ENCODE measurements at regions not wholly inside any gene's neighbourhood (a gene's known extent, or its start where the extent isn't known, plus 50 kb on each side); places are given as distances from the start of the nearest gene placed in this dataset.

DNA sequence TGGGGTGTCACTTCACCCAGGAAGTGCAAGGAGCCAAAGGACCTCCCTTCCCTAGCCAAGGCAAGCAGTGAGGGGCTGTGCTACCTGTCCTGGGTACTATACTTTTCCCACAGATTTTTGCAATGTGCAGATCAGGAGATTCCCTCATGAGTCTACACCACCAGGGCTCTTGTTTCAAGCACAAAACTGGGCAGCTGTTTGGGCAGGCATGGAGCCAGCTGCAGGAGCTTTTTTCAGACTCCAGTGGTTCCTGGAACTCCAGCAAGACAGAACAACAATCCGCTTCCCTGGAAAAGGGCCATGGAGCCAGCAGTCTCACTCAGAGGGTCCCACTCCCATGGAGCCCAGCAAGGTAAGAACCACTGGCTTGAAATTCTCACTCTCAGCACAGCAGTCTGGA, 1649.6 kb downstream of the LRRC4C start:
- TF ChIP-seq POLR2AphosphoS5 (IDR thresholded peaks at IDR 0.05; ENCODE audit: low read depth, low read length) (no peak), FOXP2 (optimal IDR thresholded peaks at IDR 0.05; ENCODE audit: borderline replicate concordance, extremely low read depth, extremely low read length, insufficient read depth) (no peak), REST (IDR thresholded peaks at IDR 0.05; ENCODE audit: insufficient read depth in 1 of 2, low read depth in 2 of 2, low read length in 2 of 2) (no peak)
